Hypothalamus (tissue), 51 donors: ENCODE measurements at regions not wholly inside any gene's neighbourhood (a gene's known extent, or its start where the extent isn't known, plus 50 kb on each side); places are given as distances from the start of the nearest gene placed in this dataset.
"Not testable (repeated sequence)": the region's sequence is repeated elsewhere in the genome, so short reads cannot be mapped to it uniquely, and the experiment has no call there.

Source experiments
- DNase-seq, 51 donors: peaks; one replicate each; lab custom pipeline; 2025; lab: John Stamatoyannopoulos, UW

- no peak for DNase-seq
Measured at GRCh38 chr20:54793291-54793992, 318.0 kb downstream of the DOK5 start.

GRCh38 chr20:54792688-54793087 is 317.3 kb downstream of the DOK5 start:
- no peak for DNase-seq

DNA sequence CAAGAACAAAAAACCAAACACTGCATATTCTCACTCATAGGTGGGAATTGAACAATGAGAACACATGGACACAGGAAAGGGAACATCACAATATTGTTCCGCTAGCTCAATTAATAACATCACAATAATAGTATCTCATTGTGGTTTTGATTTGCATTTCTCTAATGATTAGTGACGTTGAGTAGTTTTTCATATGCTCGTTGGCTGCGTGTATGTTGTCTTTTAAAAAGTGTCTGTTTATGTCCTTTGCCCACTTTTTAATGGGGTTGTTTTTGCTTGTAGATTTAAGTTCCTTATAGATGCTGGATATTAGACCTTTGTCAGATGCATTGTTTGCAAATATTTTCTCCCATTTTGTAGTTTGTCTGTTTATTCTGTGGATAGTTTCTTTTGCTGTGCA is 312.9 kb downstream of the DOK5 start:
- not testable (repeated sequence) for DNase-seq

- not testable (repeated sequence) for DNase-seq
Measured at GRCh38 chr20:54782758-54783157, 307.4 kb downstream of the DOK5 start.

GRCh38 chr20:54774426-54774825 is 299.0 kb downstream of the DOK5 start:
- DNase-seq: no peak

- no peak for DNase-seq
Measured at GRCh38 chr20:54773643-54774000, 298.2 kb downstream of the DOK5 start.

- DNase-seq: no peak
Measured at GRCh38 chr20:54772893-54773642, 297.7 kb downstream of the DOK5 start.

DNA sequence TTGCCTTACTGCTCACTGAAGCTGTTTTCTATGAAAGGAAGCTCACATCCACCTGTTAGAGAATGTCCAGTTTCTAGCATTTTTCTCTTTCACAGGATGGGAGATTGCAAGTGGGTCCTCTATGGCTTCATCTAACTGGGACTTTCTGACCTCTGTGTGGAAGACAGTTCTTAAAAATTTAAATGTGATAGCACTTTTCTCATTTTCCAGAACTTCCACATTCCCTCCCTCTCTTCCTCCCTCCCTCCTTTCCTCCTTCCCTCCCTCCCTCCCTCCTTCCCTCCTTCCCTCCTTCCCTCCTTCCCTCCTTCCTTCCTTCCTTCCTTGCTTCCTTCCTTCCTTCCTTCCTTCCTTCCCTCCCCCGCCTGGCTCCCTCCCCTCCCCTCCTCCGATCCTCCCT is 291.1 kb downstream of the DOK5 start:
- no peak for DNase-seq

DNA sequence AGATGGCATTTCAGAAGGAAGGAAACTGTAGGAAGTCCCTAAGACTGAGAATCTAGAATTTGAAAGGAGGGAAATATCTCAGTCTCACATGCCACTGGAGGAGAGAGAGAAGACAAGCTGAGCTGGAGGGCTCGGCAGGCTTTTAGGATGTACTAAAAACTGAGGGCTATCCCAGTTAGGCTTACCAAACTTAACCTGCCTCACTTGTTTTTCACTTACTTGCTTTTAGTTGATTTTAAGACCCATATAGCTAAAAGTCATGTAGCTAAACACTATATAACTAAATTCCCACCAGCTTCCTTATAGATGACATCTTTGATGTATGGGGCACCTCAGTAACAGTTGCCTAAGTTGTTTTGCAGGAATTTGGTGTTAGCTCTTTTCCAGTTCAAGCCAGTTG is 288.0 kb downstream of the DOK5 start:
- no peak for DNase-seq

DNA sequence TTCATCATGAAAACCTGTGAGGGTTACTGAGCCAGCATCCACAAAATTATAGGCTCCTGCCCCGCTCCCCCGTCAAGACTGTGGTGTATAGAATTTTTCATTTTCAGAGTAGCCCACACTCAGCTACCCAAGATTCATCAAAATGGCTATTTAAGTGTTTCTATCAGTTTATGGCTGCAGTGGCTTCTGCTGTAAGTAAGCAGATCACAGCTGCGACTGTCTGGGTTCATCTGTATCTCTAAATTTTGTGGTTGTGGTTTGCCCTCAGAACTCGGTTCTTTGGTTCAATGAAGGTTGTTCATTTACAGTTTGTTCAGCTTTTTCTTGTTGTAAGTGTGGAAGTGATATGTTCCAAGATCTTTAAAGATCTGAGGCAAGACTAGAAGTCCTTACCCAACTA is 284.2 kb downstream of the DOK5 start:
- no peak for DNase-seq

DNA sequence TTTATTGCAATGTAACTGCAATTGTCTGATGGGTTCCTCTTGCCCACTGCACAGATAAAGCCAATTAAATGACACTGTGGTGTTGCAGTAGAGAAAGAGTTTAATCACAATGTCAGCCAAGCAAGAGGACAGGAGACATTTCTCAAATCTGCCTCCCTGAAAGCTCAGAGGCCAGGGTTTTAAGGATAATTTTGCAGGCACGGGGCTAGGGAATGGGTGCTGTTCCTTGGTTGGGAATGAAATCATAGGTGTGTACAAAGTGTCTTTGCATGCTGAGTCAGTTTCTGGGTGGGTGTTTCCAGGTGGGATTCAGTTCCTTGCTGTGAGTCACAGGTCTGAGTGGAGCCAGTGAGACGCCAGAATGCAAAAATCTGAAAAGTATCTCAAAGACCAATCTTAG is 271.4 kb downstream of the DOK5 start:
- DNase-seq: no peak

DNA sequence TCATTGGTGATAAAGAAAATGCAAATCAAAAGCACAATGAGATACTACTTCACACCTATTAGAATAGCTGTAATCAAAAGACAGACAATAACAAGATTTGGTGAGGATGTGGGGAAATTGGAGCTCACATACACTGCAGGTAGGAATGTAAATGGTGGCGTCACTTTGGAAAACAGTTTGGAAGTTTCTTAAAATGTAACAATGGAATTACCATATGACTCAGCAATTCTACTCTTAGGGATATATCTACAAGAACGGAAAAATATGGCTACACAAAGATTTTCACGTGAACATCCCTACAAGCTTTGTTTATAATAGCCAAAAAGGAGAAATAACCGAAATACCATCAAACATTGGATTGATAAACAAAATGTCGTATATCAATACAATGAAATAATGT is 270.4 kb downstream of the DOK5 start:
- DNase-seq: no peak

GRCh38 chr20:54744097-54744496 is 268.7 kb downstream of the DOK5 start:
- DNase-seq: no peak

DNA sequence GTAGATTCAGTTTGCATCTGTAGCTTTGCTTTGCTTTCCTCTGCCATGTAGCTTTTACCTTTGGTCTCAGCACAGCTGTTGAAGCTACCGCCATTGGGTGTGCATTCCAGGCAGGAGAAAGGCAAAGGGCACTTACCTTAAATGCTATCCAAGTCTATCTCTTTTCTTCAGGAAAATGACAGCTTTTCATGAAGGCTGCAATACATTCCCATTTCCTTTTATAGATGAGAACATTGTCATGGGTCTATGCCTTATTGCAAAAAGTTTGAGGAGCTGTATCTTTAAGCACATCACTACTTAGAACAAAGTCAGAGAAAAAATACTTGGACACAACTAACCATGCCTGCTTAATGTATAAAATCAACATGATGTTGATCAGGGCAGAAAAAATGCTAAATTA is 266.8 kb downstream of the DOK5 start:
- no peak for DNase-seq

- no peak for DNase-seq
Measured at GRCh38 chr20:54736421-54736820, 261.0 kb downstream of the DOK5 start.

GRCh38 chr20:54733687-54734086 is 258.3 kb downstream of the DOK5 start:
- DNase-seq: no peak

DNA sequence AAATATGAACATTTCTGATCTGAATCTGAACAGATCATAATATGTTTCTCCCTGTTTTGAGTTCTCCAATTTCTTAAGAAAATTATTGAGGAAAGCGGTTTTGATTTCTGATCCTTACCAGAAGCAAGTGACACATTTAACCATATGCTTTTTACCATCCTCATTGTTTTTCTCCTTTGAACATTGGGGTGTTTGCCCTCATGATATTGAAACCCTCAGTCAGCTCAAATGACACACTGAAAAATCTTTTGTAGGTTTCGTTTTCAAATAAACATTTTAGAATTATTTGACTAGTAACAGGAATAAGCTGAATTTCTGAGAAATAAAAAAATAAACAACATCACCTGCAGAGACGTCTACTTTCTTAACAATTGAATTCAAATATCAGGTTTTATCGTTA is 252.1 kb downstream of the DOK5 start:
- no peak for DNase-seq

GRCh38 chr20:54726687-54727300 is 251.4 kb downstream of the DOK5 start:
- no peak for DNase-seq

DNA sequence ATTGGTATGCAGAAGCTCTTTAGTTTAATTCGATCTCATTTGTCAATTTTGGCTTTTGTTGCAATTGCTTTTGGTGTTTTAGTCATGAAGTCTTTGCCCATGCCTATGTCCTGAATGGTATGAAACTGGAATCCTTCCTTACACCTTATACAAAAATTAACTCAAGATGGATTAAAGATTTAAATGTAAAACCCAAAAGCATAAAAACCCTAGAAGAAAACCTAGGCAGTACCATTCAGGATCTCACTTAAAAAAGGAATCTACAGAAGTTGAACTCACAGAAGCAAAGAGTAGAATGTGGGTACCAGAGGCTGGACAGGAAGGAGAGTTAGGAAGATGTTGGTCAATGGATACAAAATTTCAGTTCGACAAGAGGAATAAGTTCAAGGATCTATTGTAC is 249.9 kb downstream of the DOK5 start:
- DNase-seq: not testable (repeated sequence)

- DNase-seq: no peak
Measured at GRCh38 chr20:54723723-54724122, 248.3 kb downstream of the DOK5 start.

DNA sequence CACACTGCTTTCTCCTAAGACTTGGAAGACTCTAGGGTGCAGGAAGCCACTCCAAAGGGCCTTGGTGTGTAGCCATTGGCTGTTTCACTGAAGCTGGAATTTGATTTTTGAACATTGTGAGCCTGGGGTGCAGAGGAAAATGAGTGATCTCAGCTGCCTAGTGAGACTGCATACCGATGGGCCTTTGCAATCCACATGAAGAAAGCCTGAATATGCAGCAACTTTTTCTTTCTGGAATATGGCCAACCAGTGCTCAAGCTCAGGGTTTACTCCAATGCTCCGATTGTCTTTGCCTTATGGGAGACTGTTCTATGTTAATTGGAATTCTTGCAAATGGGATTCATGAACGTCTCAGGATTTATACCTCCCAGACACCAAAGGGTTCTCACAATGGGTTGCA is 242.6 kb downstream of the DOK5 start:
- DNase-seq: no peak

DNA sequence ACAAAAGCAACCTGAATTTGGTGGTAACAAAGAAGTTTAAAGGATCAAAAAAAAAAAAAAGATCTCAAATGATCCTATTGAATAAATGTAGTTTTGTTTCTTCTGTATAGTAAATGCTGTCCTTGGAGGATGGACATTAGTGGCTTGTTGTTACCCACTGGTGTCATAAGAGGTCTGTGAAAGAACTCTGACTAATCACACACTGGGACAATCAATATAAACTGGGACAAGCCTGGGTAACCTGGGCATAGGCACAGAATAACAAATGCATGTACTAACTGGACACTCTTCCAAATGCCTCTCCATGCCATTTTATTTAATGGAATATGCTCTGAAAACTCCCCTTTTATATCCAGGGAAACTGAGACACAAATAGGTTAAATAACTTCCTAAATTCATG is 241.4 kb downstream of the DOK5 start:
- DNase-seq: no peak
